ENCODE measurements at regions not wholly inside any gene's neighbourhood (a gene's known extent, or its start where the extent isn't known, plus 50 kb on each side); places are given as distances from the start of the nearest gene placed in this dataset.

DNA sequence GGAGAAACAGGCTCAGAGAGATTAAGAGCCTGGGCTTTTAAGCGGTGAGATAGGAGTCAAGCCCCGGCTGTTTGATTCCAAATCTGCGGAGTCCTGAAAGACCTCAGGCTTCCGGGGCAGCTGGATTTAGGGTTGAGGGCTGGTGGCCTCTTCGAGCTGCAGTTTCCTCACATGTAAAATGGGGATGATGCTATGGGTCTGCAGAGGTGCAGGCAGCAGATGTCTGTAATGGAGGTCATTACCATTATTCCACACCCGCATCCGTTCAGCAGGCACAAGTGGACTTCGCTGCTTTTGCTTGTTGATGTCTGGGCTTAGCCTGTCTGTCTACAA lies 175.6 kb upstream of the HS6ST1 start:
- H2AFZ ChIP-seq (ENCODE audit: low read depth, low read length): no peak overlapping the region
- no peak overlapping the region for H3K9ac ChIP-seq (ENCODE audit: insufficient read depth in 1 of 2, low read depth in 2 of 2, low read length in 2 of 2)
- in situ Hi-C loops (cut with MboI) (no loop called here), intact Hi-C loops (cut with micrococcal nuclease) (no loop called here)
- TF ChIP-seq PRMT5 (CRISPR knock-in tag; IDR thresholded peaks at IDR 0.05): no peak
- TF ChIP-seq ZNF444 (CRISPR knock-in tag; IDR thresholded peaks at IDR 0.05): no peak
- TF ChIP-seq GTF2F1 (IDR thresholded peaks at IDR 0.05; ENCODE audit: low read depth, low read length): no peak
- TF ChIP-seq KAT8 (IDR thresholded peaks at IDR 0.05; ENCODE audit: low read depth): no peak
- no peak for TF ChIP-seq TBP (optimal IDR thresholded peaks at IDR 0.05; ENCODE audit: low read depth, low read length)
- TF ChIP-seq KLF6 (CRISPR knock-in tag; IDR thresholded peaks at IDR 0.05; ENCODE audit: borderline replicate concordance): no peak
- TF ChIP-seq ZNF436 (CRISPR knock-in tag; IDR thresholded peaks at IDR 0.05): no peak
- TF ChIP-seq PURB (CRISPR knock-in tag; IDR thresholded peaks at IDR 0.05; ENCODE audit: low read depth): no peak
- no TSS peak for BruUV-seq (replicated peaks)
- H3K4me1 ChIP-seq (replicated peaks in 1 of 2; ENCODE audit: control insufficient read depth in 2 of 2, insufficient read depth in 2 of 2, low read length in 2 of 2): peaks cover 0 to 9% of the 10 kb centered on the region in 2 experiments; a peak in 2 of 5 replicates
- no peak for FAIRE-seq
- DNase-seq (ENCODE audit: extremely low read depth in 1 of 4, low spot score in 3 of 4): no peak
- ATAC-seq: no peak
- POLR2A ChIA-PET: no interaction called here
- no peaks in the 10 kb centered on the region for H3K9me3 ChIP-seq (replicated peaks; ENCODE audit: control insufficient read depth, insufficient read depth, low read depth, low read length)
- H3K27ac ChIP-seq (ENCODE audit: extremely low read depth, low read depth, low read length): no peak overlapping the region
- H3K9me1 ChIP-seq (ENCODE audit: control insufficient read depth, insufficient read depth, low read length): peaks cover 4% of the 10 kb centered on the region
- H3K4me2 ChIP-seq (ENCODE audit: insufficient read depth, low read length): no peak overlapping the region
- no peak overlapping the region for H3K4me3 ChIP-seq
- peaks cover 11% of the 10 kb centered on the region; the same call in 1 of the 2 replicates for H4K20me1 ChIP-seq (replicated peaks; ENCODE audit: control insufficient read depth, insufficient read depth, low read length)
- no peaks in the 10 kb centered on the region for H3K36me3 ChIP-seq (ENCODE audit: control insufficient read depth, insufficient read depth, low read length)
- 11% methylated on average over 8 of the region's 8 CpGs for WGBS (ENCODE audit: insufficient coverage, low coverage, missing lambda C conversion rate)
- CTCF ChIA-PET (ENCODE audit: low intra/inter-chr PET ratio): interaction anchor here (0.6 kb wide), 1 partner anchor 13 kb away, joined by 3 read pairs; no protein-coding TSS in a partner anchor
- peaks cover 0 to 56% of the 10 kb centered on the region in 2 experiments; a peak in 3 of 5 replicates for H3K27me3 ChIP-seq (ENCODE audit: control insufficient read depth in 2 of 2, insufficient read depth in 2 of 2, low read length in 2 of 2)
- H3K79me2 ChIP-seq (ENCODE audit: control insufficient read depth, insufficient read depth, low read length): no peaks in the 10 kb centered on the region
